Prostate gland (tissue), 2 donors: ENCODE measurements at regions not wholly inside any gene's neighbourhood (a gene's known extent, or its start where the extent isn't known, plus 50 kb on each side); places are given as distances from the start of the nearest gene placed in this dataset.

Source experiments
- DNase-seq: peaks from one replicate; pipeline ENCODE4 v3.0.0-alpha.2; 2019; ENCODE audit warnings: low spot score
- H3K27ac ChIP-seq, 2 donors: fragments of 200-600 bp; sonication (generic); 2 replicates each; pipeline ENCODE4 v1.5.1; 2017 to 2019
- H3K27me3 ChIP-seq: fragments of 200-600 bp; sonication (generic); replicated peaks from 2 replicates; pipeline ENCODE4 v1.5.1; 2019; ENCODE audit not compliant: insufficient read depth
- H3K36me3 ChIP-seq, 2 donors: fragments of 200-600 bp; sonication (generic); 1 replicate in 1 of 2; 2 replicates in 1 of 2; pipeline versions ENCODE4 v1.5.1 to v1.8.1; 2017 to 2019
- H3K4me1 ChIP-seq: fragments of 200-600 bp; sonication (generic); replicated peaks from 2 replicates; pipeline ENCODE4 v1.5.1; 2019
- H3K4me3 ChIP-seq, 2 donors: fragments of 200-600 bp; sonication (generic); 2 replicates each; pipeline ENCODE4 v1.5.1; 2017 to 2019
- H3K9me3 ChIP-seq: fragments of 200-600 bp; sonication (generic); 2 replicates; pipeline ENCODE4 v1.5.1; 2017
- POLR2A ChIP-seq: fragments of 450-650 bp; IDR thresholded peaks from one replicate; pipeline ENCODE4 v1.6.1; 2016; ENCODE audit warnings: antibody characterized with exemption, mild to moderate bottlenecking
- POLR2AphosphoS5 ChIP-seq: sonication (generic); formaldehyde crosslinking; IDR thresholded peaks from one replicate; pipeline ENCODE4 v1.6.1; 2017; ENCODE audit warnings: antibody characterized with exemption
- WGBS: methylation state at CpG from one replicate; pipeline ENCODE4 v1.1.5; 2018; 5-methylcytosine and 5-hydroxymethylcytosine counted together
- intact Hi-C: fragments of 100-400 bp; cut with DNase I; formaldehyde crosslinking; loops from one replicate; pipeline ENCODE4 v1.14.2; 2022
- TF ChIP-seq, protein P1 (sequence below), 4 experiments: fragments of 200-600 bp in 2 of 4; fragments of 450-650 bp in 2 of 4; sonication (generic) in 2 of 4; IDR thresholded peaks; 1 replicate in 3 of 4; 2 replicates in 1 of 4; pipeline ENCODE4 v1.5.1; 2016 to 2019; ENCODE audit warnings: antibody characterized with exemption in 4 of 4, mild to moderate bottlenecking in 2 of 4, moderate library complexity in 2 of 4

DNA sequence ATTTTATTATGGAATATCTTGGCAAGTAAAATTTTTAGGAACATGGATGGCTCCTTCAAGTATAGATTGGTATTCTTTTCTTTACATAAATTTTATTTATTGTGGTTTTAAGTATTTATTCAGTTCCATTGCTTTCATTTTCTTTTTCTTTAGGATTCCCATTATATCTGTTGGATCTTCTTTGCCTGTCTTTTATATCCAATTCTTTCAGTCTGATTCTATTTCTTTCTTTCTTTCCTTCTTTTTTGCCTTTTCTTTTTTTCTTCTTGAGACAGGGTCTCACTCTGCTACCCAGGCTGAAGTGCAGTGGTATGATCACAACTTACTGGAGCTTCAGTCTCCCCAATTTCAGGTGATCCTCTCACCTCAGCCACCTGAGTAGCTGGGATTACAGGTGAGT lies 74.2 kb upstream of the GLI3 start:
- Histone ChIP-seq H3K9me3 (no peaks in the 10 kb centered on the region), H3K27ac (no peak overlapping the region), H3K4me3 (no peak overlapping the region), H3K4me1 (no peaks in the 10 kb centered on the region), H3K27me3 (no peaks in the 10 kb centered on the region), H3K36me3 (no peaks in the 10 kb centered on the region)
- TF ChIP-seq, protein P1, sequence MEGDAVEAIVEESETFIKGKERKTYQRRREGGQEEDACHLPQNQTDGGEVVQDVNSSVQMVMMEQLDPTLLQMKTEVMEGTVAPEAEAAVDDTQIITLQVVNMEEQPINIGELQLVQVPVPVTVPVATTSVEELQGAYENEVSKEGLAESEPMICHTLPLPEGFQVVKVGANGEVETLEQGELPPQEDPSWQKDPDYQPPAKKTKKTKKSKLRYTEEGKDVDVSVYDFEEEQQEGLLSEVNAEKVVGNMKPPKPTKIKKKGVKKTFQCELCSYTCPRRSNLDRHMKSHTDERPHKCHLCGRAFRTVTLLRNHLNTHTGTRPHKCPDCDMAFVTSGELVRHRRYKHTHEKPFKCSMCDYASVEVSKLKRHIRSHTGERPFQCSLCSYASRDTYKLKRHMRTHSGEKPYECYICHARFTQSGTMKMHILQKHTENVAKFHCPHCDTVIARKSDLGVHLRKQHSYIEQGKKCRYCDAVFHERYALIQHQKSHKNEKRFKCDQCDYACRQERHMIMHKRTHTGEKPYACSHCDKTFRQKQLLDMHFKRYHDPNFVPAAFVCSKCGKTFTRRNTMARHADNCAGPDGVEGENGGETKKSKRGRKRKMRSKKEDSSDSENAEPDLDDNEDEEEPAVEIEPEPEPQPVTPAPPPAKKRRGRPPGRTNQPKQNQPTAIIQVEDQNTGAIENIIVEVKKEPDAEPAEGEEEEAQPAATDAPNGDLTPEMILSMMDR (IDR thresholded peaks at IDR 0.05): no peak
- TF ChIP-seq POLR2A: no peak
- no peak for TF ChIP-seq POLR2AphosphoS5
- DNase-seq: no peak
- intact Hi-C loops: no loop called here

DNA sequence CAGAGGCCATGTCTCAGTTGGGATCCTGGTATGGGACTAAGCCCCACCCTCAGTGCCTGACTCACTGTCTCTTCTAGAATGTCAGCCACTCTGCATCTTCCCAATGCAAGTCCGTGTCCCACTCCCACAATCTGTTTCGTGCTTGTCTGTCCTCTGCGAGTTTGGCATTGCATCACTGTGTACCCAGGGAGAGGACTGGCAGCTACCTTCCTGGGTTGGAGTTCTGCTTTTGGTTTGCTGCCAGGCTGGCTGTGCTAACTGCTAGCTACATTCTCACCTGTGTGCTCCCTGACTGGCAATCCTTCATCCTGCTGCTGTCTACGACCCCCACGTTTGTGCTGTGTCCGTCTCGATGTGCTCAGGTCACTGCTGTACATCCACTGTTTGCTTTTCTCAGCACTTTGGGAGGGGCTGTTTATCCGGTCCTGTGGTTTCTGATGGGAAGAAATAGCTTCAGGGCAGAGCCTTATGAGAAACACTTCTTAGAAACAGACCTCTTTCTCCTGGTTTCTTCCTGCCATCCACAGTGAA lies 56.0 kb upstream of the GLI3 start:
- WGBS: 57% methylated on average over 8 of the region's 8 CpGs
- H3K4me1 ChIP-seq: no peaks in the 10 kb centered on the region
- TF ChIP-seq, protein P1 (IDR thresholded peaks at IDR 0.05): no peak
- TF ChIP-seq POLR2A: no peak
- TF ChIP-seq POLR2AphosphoS5: peak; percentile 52
- intact Hi-C loops: no loop called here
- H3K4me3 ChIP-seq: no peak overlapping the region
- no peak overlapping the region for H3K27ac ChIP-seq
- H3K9me3 ChIP-seq: no peaks in the 10 kb centered on the region
- H3K27me3 ChIP-seq: no peaks in the 10 kb centered on the region
- no peaks in the 10 kb centered on the region for H3K36me3 ChIP-seq
- peak; percentile 86 for DNase-seq

DNA sequence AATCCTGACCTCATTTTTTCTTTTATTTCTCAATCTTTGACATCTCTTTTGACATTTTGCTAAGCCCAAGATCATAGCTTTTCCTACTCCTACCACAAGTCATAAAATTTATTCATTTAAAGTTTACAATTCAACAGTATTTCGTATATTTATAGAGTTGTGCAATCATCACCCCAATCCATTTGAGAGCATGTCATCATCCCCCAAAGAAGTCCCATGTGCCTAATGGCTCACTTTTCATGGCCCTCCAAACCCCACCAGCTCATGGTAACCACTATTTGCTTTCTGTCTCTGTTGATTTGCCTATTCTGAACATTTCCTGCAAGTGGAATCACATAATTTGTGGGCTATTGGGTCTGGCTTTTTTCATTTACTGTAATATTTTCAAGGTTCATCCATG lies 52.5 kb upstream of the GLI3 start:
- H3K9me3 ChIP-seq: no peaks in the 10 kb centered on the region
- H3K4me3 ChIP-seq: no peak overlapping the region
- no peaks in the 10 kb centered on the region for H3K4me1 ChIP-seq
- H3K36me3 ChIP-seq: no peaks in the 10 kb centered on the region
- H3K27me3 ChIP-seq: no peaks in the 10 kb centered on the region
- no peak overlapping the region for H3K27ac ChIP-seq
- TF ChIP-seq POLR2A (no peak), POLR2AphosphoS5 (no peak)
- TF ChIP-seq, protein P1 (IDR thresholded peaks at IDR 0.05): no peak
- no peak for DNase-seq
- intact Hi-C loops: no loop called here
- 86% methylated on average over 1 of the region's 1 CpG for WGBS
